ENCODE measurements at regions not wholly inside any gene's neighbourhood (a gene's known extent, or its start where the extent isn't known, plus 50 kb on each side); places are given as distances from the start of the nearest gene placed in this dataset.

GRCh38 chr1:25031601-25031965, 101.5 kb upstream of the RUNX3 start:
- TF ChIP-seq ZFX (IDR thresholded peaks at IDR 0.05; ENCODE audit: borderline replicate concordance) = no peak
- TF ChIP-seq, protein P1, sequence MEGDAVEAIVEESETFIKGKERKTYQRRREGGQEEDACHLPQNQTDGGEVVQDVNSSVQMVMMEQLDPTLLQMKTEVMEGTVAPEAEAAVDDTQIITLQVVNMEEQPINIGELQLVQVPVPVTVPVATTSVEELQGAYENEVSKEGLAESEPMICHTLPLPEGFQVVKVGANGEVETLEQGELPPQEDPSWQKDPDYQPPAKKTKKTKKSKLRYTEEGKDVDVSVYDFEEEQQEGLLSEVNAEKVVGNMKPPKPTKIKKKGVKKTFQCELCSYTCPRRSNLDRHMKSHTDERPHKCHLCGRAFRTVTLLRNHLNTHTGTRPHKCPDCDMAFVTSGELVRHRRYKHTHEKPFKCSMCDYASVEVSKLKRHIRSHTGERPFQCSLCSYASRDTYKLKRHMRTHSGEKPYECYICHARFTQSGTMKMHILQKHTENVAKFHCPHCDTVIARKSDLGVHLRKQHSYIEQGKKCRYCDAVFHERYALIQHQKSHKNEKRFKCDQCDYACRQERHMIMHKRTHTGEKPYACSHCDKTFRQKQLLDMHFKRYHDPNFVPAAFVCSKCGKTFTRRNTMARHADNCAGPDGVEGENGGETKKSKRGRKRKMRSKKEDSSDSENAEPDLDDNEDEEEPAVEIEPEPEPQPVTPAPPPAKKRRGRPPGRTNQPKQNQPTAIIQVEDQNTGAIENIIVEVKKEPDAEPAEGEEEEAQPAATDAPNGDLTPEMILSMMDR (IDR thresholded peaks at IDR 0.05) = no peak

GRCh38 chr1:25030674-25031589, 100.9 kb upstream of the RUNX3 start:
- TF ChIP-seq ZFX (IDR thresholded peaks at IDR 0.05; ENCODE audit: borderline replicate concordance) = no peak
- TF ChIP-seq, protein P1 (IDR thresholded peaks at IDR 0.05) = no peak
- H3K27ac ChIP-seq = no peak overlapping the region

More at GRCh38 chr1:25031601-25031965, 101.5 kb upstream of the RUNX3 start:
- peak overlapping the region; percentile 62 for H3K27ac ChIP-seq

GRCh38 chr1:25030012-25030411, 99.9 kb upstream of the RUNX3 start:
- no peak overlapping the region for H3K27ac ChIP-seq
- no peak for TF ChIP-seq ZFX (IDR thresholded peaks at IDR 0.05; ENCODE audit: borderline replicate concordance)
- TF ChIP-seq, protein P1 (IDR thresholded peaks at IDR 0.05) = no peak

DNA sequence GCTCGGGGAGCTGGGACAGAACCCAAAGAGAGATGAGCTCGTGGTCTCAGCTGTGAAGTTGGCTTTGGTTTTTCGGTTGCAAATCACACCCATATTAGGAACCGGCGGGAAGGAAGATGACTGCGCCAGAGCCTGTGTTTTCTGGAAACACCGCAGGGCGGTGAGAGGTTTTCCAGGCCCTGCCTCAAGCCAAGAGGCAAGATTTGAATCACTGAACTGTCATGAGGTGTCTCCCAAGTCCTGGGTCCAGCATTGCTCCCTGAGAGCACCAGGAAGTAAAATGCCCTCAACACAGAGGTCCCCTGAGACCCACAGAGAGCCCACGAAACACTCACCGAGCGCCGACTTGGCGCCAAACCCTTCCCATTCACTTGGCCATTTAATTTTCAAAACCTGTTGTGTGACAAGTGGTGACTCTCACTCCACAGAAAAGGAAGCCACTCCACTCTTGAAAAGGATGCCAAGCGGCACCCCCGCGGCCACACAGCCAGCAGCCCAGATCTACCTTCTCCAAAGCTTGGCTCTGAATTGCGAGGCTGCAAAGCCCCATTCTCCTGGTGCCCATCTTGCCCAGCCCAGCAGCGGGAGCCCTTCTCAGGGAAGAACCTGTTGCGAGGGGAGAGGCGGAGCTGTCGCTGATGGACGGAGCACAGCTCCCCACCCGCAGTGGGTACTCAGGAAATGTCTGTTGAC, 99.0 kb upstream of the RUNX3 start:
- TF ChIP-seq ZFX (IDR thresholded peaks at IDR 0.05; ENCODE audit: borderline replicate concordance) = no peak
- TF ChIP-seq, protein P1 (IDR thresholded peaks at IDR 0.05) = no peak
- H3K27ac ChIP-seq = no peak overlapping the region

GRCh38 chr1:25028587-25028906, 98.5 kb upstream of the RUNX3 start:
- TF ChIP-seq ZFX (IDR thresholded peaks at IDR 0.05; ENCODE audit: borderline replicate concordance) = no peak
- TF ChIP-seq, protein P1 (IDR thresholded peaks at IDR 0.05) = no peak
- no peak overlapping the region for H3K27ac ChIP-seq

DNA sequence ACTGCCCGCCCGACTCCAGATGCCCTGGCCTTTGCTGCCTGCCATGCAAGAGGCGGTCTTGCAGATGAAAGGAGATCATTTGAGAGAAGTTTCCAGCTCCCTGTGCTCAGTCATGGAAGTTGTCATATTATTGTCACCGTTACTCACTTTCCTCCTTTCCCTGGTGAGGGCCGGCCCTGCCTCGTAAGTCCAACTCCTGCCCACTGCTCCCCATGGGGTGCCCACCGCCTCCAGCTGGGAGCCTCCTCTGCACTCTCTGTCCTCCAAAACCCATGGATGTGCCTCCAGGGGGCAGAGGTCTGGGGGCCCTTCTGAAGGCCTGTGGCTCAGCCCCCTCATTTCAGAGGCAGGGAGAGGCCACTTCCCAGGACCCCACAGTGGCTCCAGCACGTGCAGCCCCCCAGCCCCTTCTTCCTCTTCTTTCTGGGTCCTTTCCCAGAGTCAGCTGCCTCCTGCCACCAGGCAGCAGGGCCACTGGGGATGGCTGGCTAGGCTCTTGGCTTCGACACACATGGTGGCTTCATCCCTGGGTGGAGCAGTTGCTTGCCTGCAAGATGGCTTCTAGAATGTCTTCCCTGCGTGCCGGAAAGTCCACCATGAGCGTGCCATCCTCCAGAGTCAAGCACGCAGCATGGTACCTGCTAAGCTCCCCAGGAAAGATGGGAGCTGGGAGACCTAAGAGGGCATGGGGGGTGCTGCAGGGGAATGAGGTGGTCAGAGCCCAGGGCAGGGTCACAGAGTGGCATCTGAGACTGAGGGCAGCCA, 97.9 kb upstream of the RUNX3 start:
- H3K27ac ChIP-seq = no peak overlapping the region
- TF ChIP-seq, protein P1 (IDR thresholded peaks at IDR 0.05) = no peak
- no peak for TF ChIP-seq ZFX (IDR thresholded peaks at IDR 0.05; ENCODE audit: borderline replicate concordance)
